SH-SY5Y (cell line): ENCODE measurements at regions not wholly inside any gene's neighbourhood (a gene's known extent, or its start where the extent isn't known, plus 50 kb on each side); places are given as distances from the start of the nearest gene placed in this dataset.

Experiments used
- GATA2 ChIP-seq: IDR thresholded peaks from 2 replicates; pipeline ENCODE4 v1.6.1; 2011; ENCODE audit warnings: mild to moderate bottlenecking, low read depth, low read length
- GATA3 ChIP-seq: IDR thresholded peaks from 2 replicates; pipeline ENCODE4 v1.6.1; 2011; ENCODE audit warnings: low read depth, mild to moderate bottlenecking, low read length, moderate library complexity

DNA sequence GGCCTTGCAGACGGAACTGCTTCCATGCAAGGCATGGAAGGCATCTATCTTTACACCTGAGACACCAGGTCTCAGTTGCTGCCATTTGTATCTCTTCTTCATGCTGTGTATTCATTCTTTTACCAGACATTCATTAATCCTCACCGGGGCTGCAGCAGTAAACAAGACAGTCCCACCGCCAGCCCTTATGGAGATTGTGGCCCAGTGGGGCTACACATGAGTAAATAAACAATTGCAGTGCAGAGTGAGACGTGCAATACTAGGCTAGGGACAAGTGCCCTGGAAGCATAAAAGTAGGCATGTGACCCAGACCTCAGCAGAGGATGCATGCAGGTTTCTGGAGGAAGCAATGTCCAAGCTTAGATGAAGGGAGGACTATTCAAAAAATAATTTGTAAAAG, 497.6 kb upstream of the KLHL29 start:
- TF ChIP-seq GATA3: no peak
- no peak for TF ChIP-seq GATA2
